ENCODE measurements at regions not wholly inside any gene's neighbourhood (a gene's known extent, or its start where the extent isn't known, plus 50 kb on each side); places are given as distances from the start of the nearest gene placed in this dataset.

DNA sequence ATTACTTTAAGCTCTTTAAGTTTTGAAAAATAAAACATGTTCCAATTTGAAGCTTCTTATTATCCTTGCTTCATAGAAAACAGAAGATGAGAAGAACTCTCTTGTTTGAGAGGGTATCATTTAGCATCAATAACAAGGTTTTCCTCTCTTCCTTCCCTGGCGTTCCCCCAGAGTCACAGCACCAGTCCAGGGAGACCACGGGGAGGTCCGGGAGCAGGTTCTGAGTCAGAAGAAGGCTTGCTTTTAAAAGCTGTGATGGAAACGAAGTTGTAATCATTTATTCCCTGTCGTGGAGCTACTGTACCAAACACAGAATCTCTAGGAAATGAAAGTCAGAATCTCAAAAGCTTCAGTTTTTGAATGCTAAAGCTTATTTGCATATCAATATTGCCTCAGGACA, 174.0 kb upstream of the LSM14A start:
- Histone ChIP-seq H3K27me3 (ENCODE audit: low read length) (no peaks in the 10 kb centered on the region), H3K27ac (ENCODE audit: low read length) (no peak overlapping the region), H3K9ac (ENCODE audit: low read length) (no peak overlapping the region), H3K4me3 (ENCODE audit: low read length) (no peak overlapping the region), H2AFZ (ENCODE audit: low read length) (no peak overlapping the region), H3K36me3 (ENCODE audit: insufficient read depth, low read length) (no peaks in the 10 kb centered on the region), H3K9me3 (ENCODE audit: low read length) (0 out of 2 replicates have a peak, but pooled peaks cover 2% of the 10 kb centered on the region), H3K4me2 (ENCODE audit: low read depth, low read length, poor library complexity, severe bottlenecking) (no peak overlapping the region), H4K20me1 (ENCODE audit: insufficient read depth, low read depth, low read length) (no peaks in the 10 kb centered on the region), H3K79me2 (ENCODE audit: low read length) (no peaks in the 10 kb centered on the region), H3K9me2 (replicated peaks; ENCODE audit: insufficient read depth, low read length) (no peaks in the 10 kb centered on the region), H3K4me1 (ENCODE audit: low read length) (no peaks in the 10 kb centered on the region)
- DNase-seq = no peak

GRCh38 chr19:33998739-33999345, 173.5 kb upstream of the LSM14A start:
- H4K20me1 ChIP-seq (ENCODE audit: insufficient read depth, low read depth, low read length) = no peaks in the 10 kb centered on the region
- H2AFZ ChIP-seq (ENCODE audit: low read length) = no peak overlapping the region
- no peaks in the 10 kb centered on the region for H3K9me2 ChIP-seq (replicated peaks; ENCODE audit: insufficient read depth, low read length)
- H3K4me1 ChIP-seq (ENCODE audit: low read length) = no peaks in the 10 kb centered on the region
- no peaks in the 10 kb centered on the region for H3K27me3 ChIP-seq (ENCODE audit: low read length)
- no peak for DNase-seq
- no peak overlapping the region for H3K27ac ChIP-seq (ENCODE audit: low read length)
- H3K79me2 ChIP-seq (ENCODE audit: low read length) = no peaks in the 10 kb centered on the region
- no peak overlapping the region for H3K9ac ChIP-seq (ENCODE audit: low read length)
- H3K36me3 ChIP-seq (ENCODE audit: insufficient read depth, low read length) = no peaks in the 10 kb centered on the region
- H3K4me3 ChIP-seq (ENCODE audit: low read length) = no peak overlapping the region
- no peaks in the 10 kb centered on the region for H3K9me3 ChIP-seq (ENCODE audit: low read length)
- no peak overlapping the region for H3K4me2 ChIP-seq (ENCODE audit: low read depth, low read length, poor library complexity, severe bottlenecking)

DNA sequence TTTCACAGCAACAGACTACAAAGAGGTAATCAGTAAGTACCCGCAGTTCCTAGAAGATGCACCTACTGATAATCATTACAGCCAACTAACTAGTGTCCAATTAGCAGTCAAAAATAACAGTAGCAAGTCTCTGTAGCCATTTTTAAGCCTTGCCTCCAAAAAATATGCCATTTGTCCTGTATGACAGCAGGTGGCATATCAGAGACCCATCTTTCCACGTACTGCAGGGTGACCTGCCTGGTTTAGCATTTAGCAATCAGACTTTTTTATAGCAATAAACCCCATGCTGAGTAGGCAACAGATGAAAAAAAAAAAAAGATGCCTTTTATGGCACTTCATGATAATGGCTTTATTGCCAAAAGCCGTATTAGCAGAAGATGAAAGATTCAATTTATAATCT, 155.3 kb upstream of the LSM14A start:
- Histone ChIP-seq H2AFZ (ENCODE audit: low read length) (no peak overlapping the region), H3K4me1 (ENCODE audit: low read length) (no peaks in the 10 kb centered on the region), H3K36me3 (ENCODE audit: insufficient read depth, low read length) (no peaks in the 10 kb centered on the region), H3K27ac (ENCODE audit: low read length) (no peak overlapping the region), H3K4me2 (ENCODE audit: low read depth, low read length, poor library complexity, severe bottlenecking) (no peak overlapping the region), H3K9ac (ENCODE audit: low read length) (no peak overlapping the region), H3K9me3 (ENCODE audit: low read length) (no peaks in the 10 kb centered on the region), H3K79me2 (ENCODE audit: low read length) (no peaks in the 10 kb centered on the region), H3K9me2 (replicated peaks; ENCODE audit: insufficient read depth, low read length) (no peaks in the 10 kb centered on the region), H4K20me1 (ENCODE audit: insufficient read depth, low read depth, low read length) (no peaks in the 10 kb centered on the region), H3K27me3 (ENCODE audit: low read length) (no peaks in the 10 kb centered on the region), H3K4me3 (ENCODE audit: low read length) (no peak overlapping the region)
- peak; percentile 42 for DNase-seq

DNA sequence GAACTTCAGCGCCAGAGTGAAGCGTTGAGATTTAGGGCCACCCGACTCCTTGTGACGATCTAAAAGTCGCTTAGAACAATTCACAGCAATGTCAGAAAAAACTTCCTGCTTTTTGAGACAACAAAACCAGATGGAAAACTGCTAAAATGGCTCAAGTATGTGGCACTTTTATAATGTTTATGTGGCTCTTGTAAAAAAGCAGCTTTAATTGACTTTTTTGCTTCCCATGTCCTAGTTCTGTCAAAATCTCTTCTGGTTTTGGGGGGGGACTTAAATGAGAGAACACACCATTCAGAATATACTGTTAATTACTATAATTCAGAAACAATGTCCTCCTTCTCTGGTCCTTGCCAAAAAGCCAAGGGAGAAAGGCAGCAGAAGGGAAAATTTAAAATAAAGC, 154.7 kb upstream of the LSM14A start:
- H3K27me3 ChIP-seq (ENCODE audit: low read length) = no peaks in the 10 kb centered on the region
- DNase-seq = no peak

GRCh38 chr19:34018546-34018945, 153.8 kb upstream of the LSM14A start:
- no peak overlapping the region for H3K9ac ChIP-seq (ENCODE audit: low read length)
- no peak overlapping the region for H2AFZ ChIP-seq (ENCODE audit: low read length)

More for the DNA sequence above, 154.7 kb upstream of the LSM14A start:
- no peak overlapping the region for H2AFZ ChIP-seq (ENCODE audit: low read length)
- H3K4me1 ChIP-seq (ENCODE audit: low read length) = no peaks in the 10 kb centered on the region
- no peaks in the 10 kb centered on the region for H3K36me3 ChIP-seq (ENCODE audit: insufficient read depth, low read length)
- no peaks in the 10 kb centered on the region for H3K9me2 ChIP-seq (replicated peaks; ENCODE audit: insufficient read depth, low read length)
- no peak overlapping the region for H3K4me3 ChIP-seq (ENCODE audit: low read length)
- H3K79me2 ChIP-seq (ENCODE audit: low read length) = no peaks in the 10 kb centered on the region
- H4K20me1 ChIP-seq (ENCODE audit: insufficient read depth, low read depth, low read length) = no peaks in the 10 kb centered on the region
- no peak overlapping the region for H3K4me2 ChIP-seq (ENCODE audit: low read depth, low read length, poor library complexity, severe bottlenecking)
- H3K9me3 ChIP-seq (ENCODE audit: low read length) = no peaks in the 10 kb centered on the region
- H3K9ac ChIP-seq (ENCODE audit: low read length) = no peak overlapping the region
- H3K27ac ChIP-seq (ENCODE audit: low read length) = no peak overlapping the region

DNA sequence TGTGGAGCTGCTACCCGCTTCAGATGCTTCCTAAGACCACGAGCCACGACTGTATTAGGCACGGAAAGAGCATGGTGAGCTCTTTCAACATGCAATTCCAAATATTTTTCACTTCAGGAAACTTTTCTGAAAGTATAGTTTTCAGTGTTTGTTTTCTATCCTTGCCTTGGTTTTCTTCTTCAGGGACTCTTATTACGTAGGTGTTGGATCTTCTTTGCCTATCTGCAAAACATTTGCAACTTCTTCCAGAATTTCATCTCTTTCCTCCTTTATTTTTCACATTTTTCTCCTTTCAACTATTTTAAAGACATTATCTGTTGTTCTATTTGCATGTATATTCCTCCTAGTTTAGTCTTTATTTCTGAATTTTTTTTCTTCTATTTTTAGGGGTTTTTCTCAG, 148.9 kb upstream of the LSM14A start:
- no peak overlapping the region for H2AFZ ChIP-seq (ENCODE audit: low read length)
- no peaks in the 10 kb centered on the region for H4K20me1 ChIP-seq (ENCODE audit: insufficient read depth, low read depth, low read length)
- no peaks in the 10 kb centered on the region for H3K27me3 ChIP-seq (ENCODE audit: low read length)
- H3K4me3 ChIP-seq (ENCODE audit: low read length) = no peak overlapping the region
- no peaks in the 10 kb centered on the region for H3K79me2 ChIP-seq (ENCODE audit: low read length)
- no peak overlapping the region for H3K9ac ChIP-seq (ENCODE audit: low read length)
- no peak overlapping the region for H3K4me2 ChIP-seq (ENCODE audit: low read depth, low read length, poor library complexity, severe bottlenecking)
- H3K27ac ChIP-seq (ENCODE audit: low read length) = no peak overlapping the region
- H3K9me3 ChIP-seq (ENCODE audit: low read length) = no peaks in the 10 kb centered on the region
- no peaks in the 10 kb centered on the region for H3K36me3 ChIP-seq (ENCODE audit: insufficient read depth, low read length)
- H3K4me1 ChIP-seq (ENCODE audit: low read length) = no peaks in the 10 kb centered on the region
- no peaks in the 10 kb centered on the region for H3K9me2 ChIP-seq (replicated peaks; ENCODE audit: insufficient read depth, low read length)
- DNase-seq = no peak

More at GRCh38 chr19:34018546-34018945, 153.8 kb upstream of the LSM14A start:
- no peaks in the 10 kb centered on the region for H3K79me2 ChIP-seq (ENCODE audit: low read length)
- H3K4me1 ChIP-seq (ENCODE audit: low read length) = no peaks in the 10 kb centered on the region
- no peaks in the 10 kb centered on the region for H3K36me3 ChIP-seq (ENCODE audit: insufficient read depth, low read length)
- no peaks in the 10 kb centered on the region for H3K9me2 ChIP-seq (replicated peaks; ENCODE audit: insufficient read depth, low read length)
- no peaks in the 10 kb centered on the region for H4K20me1 ChIP-seq (ENCODE audit: insufficient read depth, low read depth, low read length)
- H3K4me2 ChIP-seq (ENCODE audit: low read depth, low read length, poor library complexity, severe bottlenecking) = no peak overlapping the region
- no peaks in the 10 kb centered on the region for H3K9me3 ChIP-seq (ENCODE audit: low read length)
- DNase-seq = no peak
- H3K27me3 ChIP-seq (ENCODE audit: low read length) = no peaks in the 10 kb centered on the region
- H3K27ac ChIP-seq (ENCODE audit: low read length) = no peak overlapping the region
- no peak overlapping the region for H3K4me3 ChIP-seq (ENCODE audit: low read length)

DNA sequence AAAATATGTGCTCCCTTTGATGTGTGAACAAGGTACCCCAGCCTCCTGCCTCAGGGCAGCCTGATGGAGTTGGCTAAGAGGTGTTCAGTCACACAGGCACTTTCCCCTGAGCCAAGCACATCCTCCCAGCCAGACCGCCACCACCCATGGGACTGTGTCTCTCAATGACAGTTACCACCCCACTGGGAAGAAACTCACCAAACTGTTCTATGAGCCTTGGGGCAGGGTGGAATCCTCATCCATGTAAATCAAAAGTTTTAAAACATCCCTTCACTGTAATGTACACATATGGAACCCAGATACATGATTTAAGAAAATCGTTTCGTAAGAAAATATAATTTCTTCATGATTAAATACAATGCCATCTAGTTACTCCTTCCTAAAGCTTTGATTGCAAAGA, 138.4 kb upstream of the LSM14A start:
- Histone ChIP-seq H3K4me1 (ENCODE audit: low read length) (no peaks in the 10 kb centered on the region), H4K20me1 (ENCODE audit: insufficient read depth, low read depth, low read length) (no peaks in the 10 kb centered on the region), H3K27ac (ENCODE audit: low read length) (no peak overlapping the region), H3K4me2 (ENCODE audit: low read depth, low read length, poor library complexity, severe bottlenecking) (no peak overlapping the region), H2AFZ (ENCODE audit: low read length) (no peak overlapping the region), H3K27me3 (ENCODE audit: low read length) (no peaks in the 10 kb centered on the region), H3K36me3 (ENCODE audit: insufficient read depth, low read length) (no peaks in the 10 kb centered on the region), H3K9ac (ENCODE audit: low read length) (no peak overlapping the region), H3K9me2 (replicated peaks; ENCODE audit: insufficient read depth, low read length) (no peaks in the 10 kb centered on the region), H3K79me2 (ENCODE audit: low read length) (no peaks in the 10 kb centered on the region), H3K9me3 (ENCODE audit: low read length) (no peaks in the 10 kb centered on the region), H3K4me3 (ENCODE audit: low read length) (no peak overlapping the region)
- DNase-seq = no peak

GRCh38 chr19:34034318-34034846, 137.9 kb upstream of the LSM14A start:
- H4K20me1 ChIP-seq (ENCODE audit: insufficient read depth, low read depth, low read length) = no peaks in the 10 kb centered on the region
- H3K4me1 ChIP-seq (ENCODE audit: low read length) = no peaks in the 10 kb centered on the region
- no peaks in the 10 kb centered on the region for H3K36me3 ChIP-seq (ENCODE audit: insufficient read depth, low read length)
- H3K4me3 ChIP-seq (ENCODE audit: low read length) = no peak overlapping the region
- no peaks in the 10 kb centered on the region for H3K27me3 ChIP-seq (ENCODE audit: low read length)
- no peak for DNase-seq
- no peaks in the 10 kb centered on the region for H3K9me3 ChIP-seq (ENCODE audit: low read length)
- H3K27ac ChIP-seq (ENCODE audit: low read length) = no peak overlapping the region
- H3K9me2 ChIP-seq (replicated peaks; ENCODE audit: insufficient read depth, low read length) = no peaks in the 10 kb centered on the region
- no peak overlapping the region for H3K9ac ChIP-seq (ENCODE audit: low read length)
- H3K4me2 ChIP-seq (ENCODE audit: low read depth, low read length, poor library complexity, severe bottlenecking) = no peak overlapping the region
- no peaks in the 10 kb centered on the region for H3K79me2 ChIP-seq (ENCODE audit: low read length)
- no peak overlapping the region for H2AFZ ChIP-seq (ENCODE audit: low read length)

Measured in Karpas-422 (cell line).